ENCODE measurements at regions not wholly inside any gene's neighbourhood (a gene's known extent, or its start where the extent isn't known, plus 50 kb on each side); places are given as distances from the start of the nearest gene placed in this dataset.

GRCh38 chr6:19169366-19169765, 667.8 kb upstream of the ID4 start:
- no peaks in the 10 kb centered on the region for H3K4me1 ChIP-seq

GRCh38 chr6:19175023-19175422, 662.1 kb upstream of the ID4 start:
- Histone ChIP-seq H3K9ac (no peak overlapping the region), H3K36me3 (no peaks in the 10 kb centered on the region), H3K4me3 (no peak overlapping the region), H3K27ac (no peak overlapping the region), H3K4me2 (no peak overlapping the region), H3K9me3 (replicated peaks in 1 of 11) (peaks cover 0 to 13% (median 9%) of the 10 kb centered on the region in 11 experiments; a peak in 14 of 22 replicates), H3K4me1 (no peaks in the 10 kb centered on the region), H4K20me1 (no peaks in the 10 kb centered on the region), H3K27me3 (no peaks in the 10 kb centered on the region)
- no peak for TF ChIP-seq Cebpa-rat (IDR thresholded peaks at IDR 0.05)

More at GRCh38 chr6:19169366-19169765, 667.8 kb upstream of the ID4 start:
- no peaks in the 10 kb centered on the region for H3K36me3 ChIP-seq
- no peak overlapping the region for H3K4me3 ChIP-seq
- TF ChIP-seq Cebpa-rat (IDR thresholded peaks at IDR 0.05), result no peak
- H3K9me3 ChIP-seq (replicated peaks in 1 of 11), result no peaks in the 10 kb centered on the region
- H4K20me1 ChIP-seq, result no peaks in the 10 kb centered on the region
- no peak overlapping the region for H3K4me2 ChIP-seq
- H3K27ac ChIP-seq, result no peak overlapping the region
- no peak overlapping the region for H3K9ac ChIP-seq
- H3K27me3 ChIP-seq, result no peaks in the 10 kb centered on the region

- Histone ChIP-seq H3K9me3 (replicated peaks in 1 of 11) (peaks cover 0 to 17% (median 11%) of the 10 kb centered on the region in 11 experiments; a peak in 14 of 22 replicates), H3K4me3 (no peak overlapping the region), H3K36me3 (no peaks in the 10 kb centered on the region), H3K9ac (no peak overlapping the region), H3K27me3 (no peaks in the 10 kb centered on the region), H3K27ac (no peak overlapping the region), H4K20me1 (no peaks in the 10 kb centered on the region), H3K4me1 (no peaks in the 10 kb centered on the region), H3K4me2 (no peak overlapping the region)
- TF ChIP-seq Cebpa-rat (IDR thresholded peaks at IDR 0.05), result no peak
These were observed 656.7 kb upstream of the ID4 start for GRCh38 chr6:19180348-19181072.

GRCh38 chr6:19181211-19181610, 656.0 kb upstream of the ID4 start:
- Histone ChIP-seq H3K27me3 (no peaks in the 10 kb centered on the region), H3K9me3 (replicated peaks in 1 of 11) (peaks cover 0 to 17% (median 11%) of the 10 kb centered on the region in 11 experiments; a peak in 14 of 22 replicates), H4K20me1 (no peaks in the 10 kb centered on the region), H3K9ac (no peak overlapping the region), H3K4me3 (no peak overlapping the region), H3K27ac (no peak overlapping the region), H3K4me2 (no peak overlapping the region), H3K4me1 (no peaks in the 10 kb centered on the region), H3K36me3 (no peaks in the 10 kb centered on the region)
- no peak for TF ChIP-seq Cebpa-rat (IDR thresholded peaks at IDR 0.05)

GRCh38 chr6:19193624-19194023, 643.5 kb upstream of the ID4 start:
- Histone ChIP-seq H4K20me1 (no peaks in the 10 kb centered on the region), H3K4me3 (no peak overlapping the region), H3K27ac (no peak overlapping the region), H3K9me3 (replicated peaks in 1 of 11) (no peaks in the 10 kb centered on the region), H3K4me1 (no peaks in the 10 kb centered on the region), H3K27me3 (no peaks in the 10 kb centered on the region), H3K4me2 (no peak overlapping the region), H3K9ac (no peak overlapping the region), H3K36me3 (no peaks in the 10 kb centered on the region)
- no peak for TF ChIP-seq Cebpa-rat (IDR thresholded peaks at IDR 0.05)

GRCh38 chr6:19204445-19204844, 632.7 kb upstream of the ID4 start:
- Histone ChIP-seq H3K9me3 (replicated peaks in 1 of 11) (peaks cover 0 to 14% (median 7%) of the 10 kb centered on the region in 11 experiments; a peak in 11 of 22 replicates), H3K36me3 (no peaks in the 10 kb centered on the region), H3K4me2 (no peak overlapping the region), H3K27ac (no peak overlapping the region), H4K20me1 (no peaks in the 10 kb centered on the region), H3K4me3 (no peak overlapping the region), H3K27me3 (no peaks in the 10 kb centered on the region), H3K9ac (no peak overlapping the region), H3K4me1 (no peaks in the 10 kb centered on the region)
- no peak for TF ChIP-seq Cebpa-rat (IDR thresholded peaks at IDR 0.05)

- Histone ChIP-seq H3K4me2 (no peak overlapping the region), H3K4me1 (peaks cover 0 to 4% (median 2%) of the 10 kb centered on the region in 10 experiments; a peak in 10 of 20 replicates), H3K27me3 (no peaks in the 10 kb centered on the region), H3K27ac (no peak overlapping the region), H3K9ac (no peak overlapping the region), H4K20me1 (no peaks in the 10 kb centered on the region), H3K36me3 (no peaks in the 10 kb centered on the region), H3K9me3 (replicated peaks in 1 of 11) (peaks cover 5 to 20% (median 13%) of the 10 kb centered on the region in 11 experiments; a peak in 16 of 22 replicates), H3K4me3 (no peak overlapping the region)
- TF ChIP-seq Cebpa-rat (IDR thresholded peaks at IDR 0.05), result no peak
These were observed 632.1 kb upstream of the ID4 start for GRCh38 chr6:19205076-19205475.

- Histone ChIP-seq H3K9me3 (replicated peaks in 1 of 11) (peaks cover 0 to 17% (median 7%) of the 10 kb centered on the region in 11 experiments; a peak in 14 of 22 replicates), H3K27me3 (no peaks in the 10 kb centered on the region), H3K4me2 (no peak overlapping the region), H3K4me1 (peaks cover 0 to 13% (median 11%) of the 10 kb centered on the region in 10 experiments; a peak in 11 of 20 replicates), H3K9ac (no peak overlapping the region), H3K4me3 (no peak overlapping the region), H4K20me1 (no peaks in the 10 kb centered on the region), H3K36me3 (no peaks in the 10 kb centered on the region), H3K27ac (no peak overlapping the region)
- no peak for TF ChIP-seq Cebpa-rat (IDR thresholded peaks at IDR 0.05)
These were observed 628.0 kb upstream of the ID4 start for GRCh38 chr6:19209202-19209601.

- Histone ChIP-seq H3K27ac (no peak overlapping the region), H3K9me3 (replicated peaks in 1 of 11) (peaks cover 0 to 17% (median 7%) of the 10 kb centered on the region in 11 experiments; a peak in 14 of 22 replicates), H3K4me2 (peak overlapping the region in 8 of 11 experiments; percentile 24 to 58 (median 46); a peak in 14 of 22 replicates), H3K27me3 (no peaks in the 10 kb centered on the region), H3K4me1 (peaks cover 0 to 13% (median 11%) of the 10 kb centered on the region in 10 experiments; a peak in 11 of 20 replicates), H3K4me3 (no peak overlapping the region), H4K20me1 (no peaks in the 10 kb centered on the region), H3K36me3 (no peaks in the 10 kb centered on the region), H3K9ac (no peak overlapping the region)
- TF ChIP-seq Cebpa-rat (IDR thresholded peaks at IDR 0.05), result no peak
These were observed 626.1 kb upstream of the ID4 start for GRCh38 chr6:19210849-19211590.
